Suprapubic skin (tissue), 4 donors: ENCODE measurements at regions not wholly inside any gene's neighbourhood (a gene's known extent, or its start where the extent isn't known, plus 50 kb on each side); places are given as distances from the start of the nearest gene placed in this dataset.

Source experiments
- CTCF ChIP-seq, 2 donors: fragments of 200-600 bp in 1 of 2; fragments of 450-650 bp in 1 of 2; sonication (generic) in 1 of 2; IDR thresholded peaks; one replicate each; pipeline ENCODE4 v1.5.1; 2016 to 2019; ENCODE audit warnings: antibody characterized with exemption in 2 of 2, mild to moderate bottlenecking in 1 of 2, moderate library complexity in 1 of 2
- EP300 ChIP-seq: sonication (generic); formaldehyde crosslinking; IDR thresholded peaks from one replicate; pipeline ENCODE4 v1.6.1; 2017; ENCODE audit warnings: antibody characterized with exemption
- POLR2A ChIP-seq, 2 donors: fragments of 450-650 bp; IDR thresholded peaks; one replicate each; pipeline ENCODE4 v1.6.1; 2017; ENCODE audit warnings: antibody characterized with exemption in 2 of 2, mild to moderate bottlenecking in 2 of 2, moderate library complexity in 2 of 2
- POLR2AphosphoS5 ChIP-seq, 3 donors: sonication (generic); formaldehyde crosslinking; IDR thresholded peaks; one replicate each; pipeline ENCODE4 v1.6.1; 2017; ENCODE audit warnings: antibody characterized with exemption in 3 of 3

- TF ChIP-seq POLR2A (IDR thresholded peaks at IDR 0.05) (no peak), CTCF (IDR thresholded peaks at IDR 0.05) (no peak), POLR2AphosphoS5 (IDR thresholded peaks at IDR 0.05) (no peak), EP300 (no peak)
Observed at GRCh38 chr15:46880791-46881190, 836.5 kb upstream of the SEMA6D start.
